SK-N-SH (cell line): ENCODE measurements at regions not wholly inside any gene's neighbourhood (a gene's known extent, or its start where the extent isn't known, plus 50 kb on each side); places are given as distances from the start of the nearest gene placed in this dataset.

Source experiments
- CTCF ChIA-PET: fragments of 300-600, 350-600 bp; formaldehyde crosslinking; extraction: SDS; loops from one replicate; lab custom pipeline; 2021; lab: Yijun Ruan, JAX
- POLR2A ChIA-PET: fragments of 350-600 bp; sonication (Branson Sonifier 250); formaldehyde crosslinking; extraction: SDS; loops from one replicate; lab custom pipeline; 2020; ENCODE audit warnings: antibody characterized with exemption, inconsistent platforms; lab: Yijun Ruan, JAX
- DNase-seq: peaks from one replicate; pipeline ENCODE4 v3.0.0; 2012
- H2AFZ ChIP-seq: fragments of 200-600 bp; sonication (generic); 2 replicates; pipeline ENCODE4 v1.8.1; 2016; ENCODE audit warnings: antibody characterized with exemption, mild to moderate bottlenecking, low read depth
- H3F3A ChIP-seq: fragments of 200-600 bp; sonication (generic); replicated peaks from 2 replicates; pipeline ENCODE3; 2016; ENCODE audit warnings: antibody characterized with exemption, mild to moderate bottlenecking; ENCODE audit not compliant: insufficient read depth
- H3K27ac ChIP-seq, 2 experiments: fragments of 200-500 bp in 1 of 2; fragments of 200-600 bp in 1 of 2; sonication (Bioruptor generic) in 1 of 2; sonication (generic), shearing (Covaris generic) in 1 of 2; 2 replicates each; pipeline versions ENCODE4 v1.5.1 to v1.6.1; 2014 to 2016; ENCODE audit warnings: low read depth in 2 of 2, inconsistent platforms in 1 of 2, low read length in 1 of 2, mild to moderate bottlenecking in 1 of 2, mixed read lengths in 1 of 2
- H3K27me3 ChIP-seq: fragments of 200-600 bp; sonication (generic), shearing (Covaris generic); 2 replicates; pipeline ENCODE4 v1.6.1; 2016; ENCODE audit warnings: mixed run types; ENCODE audit not compliant: insufficient read depth
- H3K36me3 ChIP-seq, 2 experiments: fragments of 200-500 bp in 1 of 2; fragments of 200-600 bp in 1 of 2; sonication (Bioruptor generic) in 1 of 2; sonication (generic) in 1 of 2; replicated peaks in 1 of 2; 2 replicates each; pipeline versions ENCODE3 to v1.5.1; 2014 to 2016; ENCODE audit warnings: low read length in 1 of 2, mild to moderate bottlenecking in 1 of 2; ENCODE audit not compliant: insufficient read depth in 2 of 2, control insufficient read depth in 1 of 2
- H3K4me1 ChIP-seq, 2 experiments: fragments of 200-500 bp in 1 of 2; fragments of 200-600 bp in 1 of 2; sonication (Bioruptor generic) in 1 of 2; sonication (generic), shearing (Covaris generic) in 1 of 2; 2 replicates each; pipeline versions ENCODE4 v1.5.1 to v1.6.1; 2014 to 2016; ENCODE audit warnings: low read depth in 1 of 2, low read length in 1 of 2, mixed run types in 1 of 2; ENCODE audit not compliant: insufficient read depth in 2 of 2, control insufficient read depth in 1 of 2
- H3K4me2 ChIP-seq: fragments of 200-600 bp; sonication (generic), shearing (Covaris generic); 2 replicates; pipeline ENCODE4 v1.6.1; 2017; ENCODE audit warnings: mixed run types
- H3K4me3 ChIP-seq, 2 experiments: fragments of 200-500 bp in 1 of 2; fragments of 200-600 bp in 1 of 2; sonication (Bioruptor generic) in 1 of 2; sonication (generic), shearing (Covaris generic) in 1 of 2; 2 replicates each; pipeline versions ENCODE4 v1.5.1 to v1.8.1; 2014 to 2016; ENCODE audit warnings: low read depth in 2 of 2, inconsistent platforms in 1 of 2, low read length in 1 of 2, mild to moderate bottlenecking in 1 of 2, mixed read lengths in 1 of 2, moderate library complexity in 1 of 2
- H3K79me2 ChIP-seq: fragments of 200-600 bp; sonication (generic); 2 replicates; pipeline ENCODE4 v1.8.1; 2017; ENCODE audit warnings: mild to moderate bottlenecking; ENCODE audit not compliant: insufficient read depth
- H3K9ac ChIP-seq: fragments of 200-600 bp; sonication (generic); 2 replicates; pipeline ENCODE4 v1.6.1; 2017; ENCODE audit warnings: mixed run types
- H3K9me2 ChIP-seq: fragments of 200-600 bp; sonication (generic); 2 replicates; pipeline ENCODE4 v1.6.1; 2017; ENCODE audit warnings: mixed run types
- H3K9me3 ChIP-seq: fragments of 200-600 bp; sonication (generic); 2 replicates; pipeline ENCODE4 v1.6.1; 2017; ENCODE audit warnings: mixed run types, mild to moderate bottlenecking, moderate library complexity
- H4K20me1 ChIP-seq: fragments of 200-600 bp; sonication (generic); 2 replicates; pipeline ENCODE4 v1.6.1; 2017; ENCODE audit warnings: mild to moderate bottlenecking, mixed run types; ENCODE audit not compliant: insufficient read depth
- CHD2 ChIP-seq: fragments of 150-350 bp; IDR thresholded peaks from 2 replicates; pipeline ENCODE4 v1.6.1; 2018; ENCODE audit warnings: low read length; ENCODE audit not compliant: partially characterized antibody
- ELF1 ChIP-seq: IDR thresholded peaks from 2 replicates; pipeline ENCODE4 v1.4.0; 2012
- EP300 ChIP-seq, 2 experiments: IDR thresholded peaks; 2 replicates each; pipeline versions ENCODE4 v1.4.0 to v1.6.1; 2012; ENCODE audit warnings: borderline replicate concordance in 1 of 2, low read depth in 1 of 2, low read length in 1 of 2
- EZH2phosphoT487 ChIP-seq: fragments of 200-600 bp; sonication (generic); IDR thresholded peaks from 2 replicates; pipeline ENCODE4 v1.6.1; 2017; ENCODE audit warnings: low read depth, mixed run types, mild to moderate bottlenecking, antibody characterized with exemption, moderate library complexity, borderline replicate concordance
- FOXM1 ChIP-seq: IDR thresholded peaks from 2 replicates; pipeline ENCODE4 v1.4.0; 2012; ENCODE audit warnings: low read depth, mild to moderate bottlenecking
- GABPA ChIP-seq: IDR thresholded peaks from 2 replicates; pipeline ENCODE4 v1.4.0; 2012; ENCODE audit warnings: low read depth, mild to moderate bottlenecking
- MEF2A ChIP-seq: IDR thresholded peaks from 2 replicates; pipeline ENCODE4 v1.4.0; 2012; ENCODE audit warnings: low read depth, borderline replicate concordance
- MXI1 ChIP-seq: IDR thresholded peaks from 2 replicates; pipeline ENCODE4 v1.6.1; 2012; ENCODE audit warnings: mild to moderate bottlenecking, low read depth, low read length, improper control_type of control experiment
- PBX3 ChIP-seq: IDR thresholded peaks from 2 replicates; pipeline ENCODE4; 2012
- POLR2AphosphoS5 ChIP-seq: IDR thresholded peaks from 2 replicates; pipeline ENCODE4 v1.6.1; 2012; ENCODE audit warnings: low read depth, low read length
- RXRA ChIP-seq: IDR thresholded peaks from 2 replicates; pipeline ENCODE4 v1.4.0; 2012; ENCODE audit warnings: low read depth, mild to moderate bottlenecking, borderline replicate concordance
- TAF1 ChIP-seq: IDR thresholded peaks from 2 replicates; pipeline ENCODE4 v1.6.1; 2012; ENCODE audit warnings: low read depth, mild to moderate bottlenecking, low read length, moderate library complexity, borderline replicate concordance
- TCF12 ChIP-seq: IDR thresholded peaks from 2 replicates; pipeline ENCODE4 v1.4.0; 2012
- TEAD4 ChIP-seq: IDR thresholded peaks from 2 replicates; pipeline ENCODE4 v1.4.0; 2012; ENCODE audit warnings: mild to moderate bottlenecking, borderline replicate concordance; ENCODE audit not compliant: insufficient read depth
- USF1 ChIP-seq: IDR thresholded peaks from 2 replicates; pipeline ENCODE4 v1.4.0; 2012; ENCODE audit warnings: low read depth, borderline replicate concordance
- USF2 ChIP-seq: fragments of 150-350 bp; IDR thresholded peaks from 2 replicates; pipeline ENCODE4 v1.6.1; 2017; ENCODE audit warnings: antibody characterized with exemption, low read length, low read depth, borderline replicate concordance
- YY1 ChIP-seq: IDR thresholded peaks from 2 replicates; pipeline ENCODE4 v1.4.0; 2012; ENCODE audit warnings: low read depth, mild to moderate bottlenecking
- ZBTB33 ChIP-seq: IDR thresholded peaks from 2 replicates; pipeline ENCODE4 v1.4.0; 2012; ENCODE audit warnings: low read depth, borderline replicate concordance
- WGBS: methylation state at CpG from one replicate; pipeline ENCODE4 v1.1.6; 2017; ENCODE audit warnings: low lambda C conversion rate; 5-methylcytosine and 5-hydroxymethylcytosine counted together

GRCh38 chr4:17203797-17204196 lies 305.4 kb upstream of the LDB2 start:
- no peak for TF ChIP-seq GABPA
- TF ChIP-seq EZH2phosphoT487, result no peak
- TF ChIP-seq YY1, result no peak
- TF ChIP-seq PBX3, result no peak
- no peak for TF ChIP-seq ZBTB33
- no peak for TF ChIP-seq CHD2
- TF ChIP-seq POLR2AphosphoS5, result no peak
- no peak for TF ChIP-seq TCF12
- TF ChIP-seq RXRA, result no peak
- no peak for TF ChIP-seq USF1
- TF ChIP-seq TAF1, result no peak
- TF ChIP-seq TEAD4, result no peak
- Histone ChIP-seq H4K20me1 (no peaks in the 10 kb centered on the region), H3K9me3 (no peaks in the 10 kb centered on the region), H3K4me3 (no peak overlapping the region), H3K4me1 (no peaks in the 10 kb centered on the region; a peak in 1 of 4 replicates), H3K27me3 (no peaks in the 10 kb centered on the region), H3K27ac (no peak overlapping the region), H3K79me2 (no peaks in the 10 kb centered on the region), H3K9me2 (no peaks in the 10 kb centered on the region), H3K36me3 (no peaks in the 10 kb centered on the region), H2AFZ (no peak overlapping the region), H3K9ac (no peak overlapping the region), H3F3A (no peaks in the 10 kb centered on the region), H3K4me2 (no peak overlapping the region)
- ChIA-PET CTCF (no interaction called here), POLR2A (no interaction called here)
- 47% methylated on average over 2 of the region's 2 CpGs for WGBS
- DNase-seq, result no peak

- Histone ChIP-seq H3K9me2 (no peaks in the 10 kb centered on the region), H3K4me2 (no peak overlapping the region), H2AFZ (no peak overlapping the region), H3K27ac (no peak overlapping the region), H3K9ac (no peak overlapping the region), H3K36me3 (no peaks in the 10 kb centered on the region), H3K4me3 (no peak overlapping the region), H4K20me1 (no peaks in the 10 kb centered on the region), H3K4me1 (peaks cover 0 to 9% of the 10 kb centered on the region in 2 experiments; a peak in 2 of 4 replicates), H3K9me3 (no peaks in the 10 kb centered on the region; the same call in 1 of the 2 replicates), H3K79me2 (no peaks in the 10 kb centered on the region), H3K27me3 (no peaks in the 10 kb centered on the region), H3F3A (peaks cover 5% of the 10 kb centered on the region)
- TF ChIP-seq ZBTB33 (no peak), POLR2AphosphoS5 (no peak), MEF2A (no peak), USF2 (no peak), TCF12 (no peak), CHD2 (no peak), MXI1 (no peak), FOXM1 (no peak), ELF1 (no peak), RXRA (no peak), PBX3 (no peak), EZH2phosphoT487 (no peak), EP300 (IDR thresholded peaks at IDR 0.05; ENCODE audit: borderline replicate concordance in 1 of 2, low read depth in 1 of 2, low read length in 1 of 2) (no peak)
- POLR2A ChIA-PET, result no interaction called here
- 90% methylated on average over 4 of the region's 4 CpGs for WGBS
- CTCF ChIA-PET, result no interaction called here
- no peak for DNase-seq
Observed at GRCh38 chr4:17197070-17197469, 298.6 kb upstream of the LDB2 start.
